GM18873 (cell line): ENCODE measurements at regions not wholly inside any gene's neighbourhood (a gene's known extent, or its start where the extent isn't known, plus 50 kb on each side); places are given as distances from the start of the nearest gene placed in this dataset.
"Not testable (repeated sequence)": the region's sequence is repeated elsewhere in the genome, so short reads cannot be mapped to it uniquely, and the experiment has no call there.

Source experiments
- ATAC-seq: cut with Tn5 transposase; IDR thresholded peaks from one replicate; pipeline ENCODE4 v1.9.1; 2021; ENCODE audit warnings: mild to moderate bottlenecking, moderate library complexity, moderate number of reproducible peaks; ENCODE audit not compliant: unreplicated experiment, low FRiP score

DNA sequence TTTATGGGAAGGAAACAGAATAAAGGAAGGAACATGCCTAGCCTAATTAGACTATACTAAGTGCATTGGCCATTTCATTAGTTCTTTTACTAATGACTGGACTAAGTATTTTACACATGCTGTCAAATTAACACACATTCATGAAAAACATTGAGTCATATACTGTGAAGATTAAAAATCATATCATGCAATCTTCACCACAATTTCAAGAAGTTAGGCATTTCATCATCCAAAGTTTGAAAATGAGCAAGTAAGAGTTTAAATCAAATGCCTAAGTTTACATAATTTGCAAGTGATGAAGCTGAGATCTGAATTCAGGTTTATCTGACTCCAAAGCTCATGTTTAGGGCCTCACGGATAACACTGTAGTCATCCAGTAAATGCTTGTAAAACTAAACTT is 601.0 kb downstream of the PDCD6IP start:
- ATAC-seq = no peak

- no peak for ATAC-seq
These were observed 606.7 kb downstream of the PDCD6IP start for GRCh38 chr3:34405159-34405558.

DNA sequence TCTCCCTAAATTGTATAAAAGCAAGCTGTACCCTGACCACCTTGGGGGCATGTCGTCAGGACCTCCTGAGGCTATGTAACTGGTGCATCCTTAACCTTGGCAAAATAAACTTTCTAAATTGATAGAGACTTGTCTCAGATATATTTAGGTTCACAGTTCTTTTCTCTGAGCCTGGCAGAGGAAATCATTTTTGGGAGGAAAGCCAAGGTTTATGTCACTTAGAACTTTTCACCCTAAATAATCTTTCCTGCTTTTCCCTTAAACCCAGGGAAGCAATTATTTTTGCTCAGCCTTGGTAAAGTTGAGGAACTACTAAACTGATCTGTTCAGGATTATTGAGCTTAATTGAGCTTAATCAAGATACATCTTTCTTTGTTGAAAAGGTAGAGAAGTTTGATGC is 608.9 kb downstream of the PDCD6IP start:
- no peak for ATAC-seq

DNA sequence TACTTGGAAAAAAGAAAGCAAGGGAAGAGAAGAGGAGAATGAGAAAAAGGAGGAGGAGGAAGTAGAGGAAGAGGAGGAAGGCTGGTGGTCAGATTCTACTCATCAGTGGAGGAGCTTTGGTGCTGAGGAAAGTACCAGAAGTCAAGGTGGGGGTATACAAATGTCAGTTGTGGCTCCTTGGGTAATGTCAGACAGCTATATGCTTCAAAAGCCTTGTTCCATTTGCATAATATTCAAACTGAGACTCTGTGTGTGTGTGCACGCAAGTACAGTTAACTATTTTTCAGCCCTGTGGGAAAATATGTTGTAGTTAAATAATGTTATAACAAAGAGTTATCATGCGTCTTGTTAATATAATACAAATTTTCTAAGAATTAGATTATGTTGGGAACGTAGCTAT is 609.7 kb downstream of the PDCD6IP start:
- no peak for ATAC-seq

- no peak for ATAC-seq
These were observed 613.2 kb downstream of the PDCD6IP start for GRCh38 chr3:34411596-34411995.

DNA sequence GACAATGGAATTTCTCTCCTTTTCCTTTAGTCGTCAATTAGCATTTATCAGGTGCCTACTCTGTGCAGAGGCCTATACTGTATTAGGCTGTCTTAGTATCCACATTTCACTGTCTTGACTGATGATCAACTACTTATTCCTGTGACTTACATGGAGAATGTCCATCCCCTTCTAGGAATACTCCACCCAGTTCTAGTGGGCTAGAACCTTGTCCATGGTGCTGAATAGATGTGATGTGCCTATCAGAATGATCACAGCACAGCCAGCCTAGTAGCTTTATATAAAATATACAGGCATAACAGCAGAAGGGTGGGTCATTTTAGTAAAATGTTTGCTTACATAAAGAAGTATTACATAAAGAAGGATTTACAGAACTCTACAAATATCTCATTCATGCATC is 621.4 kb downstream of the PDCD6IP start:
- no peak for ATAC-seq

GRCh38 chr3:34421762-34422161 is 623.3 kb downstream of the PDCD6IP start:
- no peak for ATAC-seq

DNA sequence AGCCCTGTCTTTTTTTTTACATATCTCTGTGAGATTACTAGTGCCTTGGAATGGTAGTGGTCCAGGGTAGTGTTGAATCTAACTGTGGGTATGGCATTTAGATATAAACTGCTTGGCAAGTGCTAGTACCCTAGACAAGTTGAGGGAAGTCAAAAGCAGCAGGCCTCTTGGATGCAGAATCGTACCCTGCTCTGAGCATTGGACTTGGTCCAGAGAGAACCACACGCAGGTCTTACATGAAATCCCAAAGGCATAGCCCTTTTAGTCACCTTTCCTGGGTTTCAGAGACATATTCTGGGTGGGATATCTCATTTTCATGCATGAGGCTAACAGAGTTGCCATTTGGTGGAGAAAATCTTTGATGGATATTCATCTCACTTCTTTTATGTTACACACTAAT is 641.4 kb downstream of the PDCD6IP start:
- no peak for ATAC-seq

DNA sequence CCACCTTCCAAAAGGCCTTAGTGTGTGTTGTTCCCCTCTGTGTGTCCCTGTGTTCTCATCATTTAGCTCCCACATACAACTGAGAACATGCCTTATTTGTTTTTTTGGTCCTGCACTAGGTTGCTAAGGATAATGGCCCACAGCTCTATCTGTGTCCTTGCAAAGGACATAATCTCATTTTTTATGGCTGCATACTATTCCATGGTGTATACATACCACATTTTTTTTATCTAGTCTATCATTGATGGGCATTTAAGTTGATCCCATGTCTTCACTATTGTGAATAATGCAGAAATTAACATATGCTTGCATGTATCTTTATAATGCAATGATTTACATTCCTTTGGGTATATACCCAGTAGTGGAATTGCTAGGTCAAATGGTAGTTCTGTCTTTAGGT is 645.7 kb downstream of the PDCD6IP start:
- ATAC-seq = no peak

- ATAC-seq = no peak
These were observed 650.9 kb downstream of the PDCD6IP start for GRCh38 chr3:34449305-34449704.

DNA sequence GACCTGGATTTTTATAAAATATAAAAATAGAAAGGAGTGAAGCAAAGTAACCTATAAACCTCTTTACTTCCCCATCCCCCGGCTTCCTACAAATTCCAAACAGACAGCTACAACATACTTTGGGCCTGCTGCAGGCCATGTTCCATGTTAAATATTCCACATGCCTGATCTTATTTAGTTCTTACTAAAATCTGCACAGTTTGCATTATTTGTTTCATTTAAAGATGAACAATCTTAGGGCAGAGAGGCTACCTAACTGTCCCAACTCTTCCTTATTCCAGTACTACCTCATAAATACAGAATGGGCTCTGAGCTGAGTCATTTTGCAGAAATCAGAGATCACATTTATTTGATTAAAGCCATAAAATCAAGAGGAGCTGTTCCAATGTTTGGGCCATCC is 665.0 kb downstream of the PDCD6IP start:
- no peak for ATAC-seq

DNA sequence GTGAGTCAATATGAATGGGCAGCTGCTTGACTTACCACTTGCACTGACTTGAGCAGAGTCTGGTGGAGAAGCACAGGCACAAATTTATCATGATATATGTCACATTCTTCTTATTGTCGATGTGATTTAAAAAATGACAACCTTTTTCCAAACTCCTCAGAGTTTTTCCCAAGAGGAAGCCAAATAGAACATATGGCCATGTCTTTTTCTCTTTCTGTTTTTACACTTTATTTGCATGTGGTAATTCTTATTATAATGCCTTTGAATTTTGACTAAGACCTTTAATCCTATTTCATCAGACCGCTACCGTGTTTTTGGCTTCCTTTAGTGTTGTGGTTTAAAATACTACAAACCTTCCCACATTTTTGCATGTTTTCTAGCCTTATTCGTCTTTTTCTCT is 666.2 kb downstream of the PDCD6IP start:
- no peak for ATAC-seq

- ATAC-seq = no peak
These were observed 677.4 kb downstream of the PDCD6IP start for GRCh38 chr3:34475851-34476250.

- no peak for ATAC-seq
These were observed 685.0 kb downstream of the PDCD6IP start for GRCh38 chr3:34483311-34483887.

DNA sequence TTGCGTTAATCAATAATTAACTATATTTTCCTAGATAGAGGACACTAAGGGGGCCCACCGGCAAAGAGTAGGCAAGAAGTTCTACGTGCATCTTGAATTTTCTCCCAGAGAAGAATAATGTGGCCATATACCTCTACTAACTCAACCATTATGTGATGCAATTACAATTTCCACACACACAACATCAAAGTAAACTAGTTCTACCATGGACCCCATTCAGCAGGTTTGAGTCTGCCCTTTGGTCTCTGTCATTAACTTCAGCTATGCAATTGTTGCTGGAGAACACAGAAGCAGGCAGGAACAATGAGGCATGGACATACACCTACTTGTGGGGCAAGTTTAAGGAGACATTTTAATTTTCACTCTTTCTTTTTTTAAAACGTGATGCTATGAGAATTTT is 705.9 kb downstream of the PDCD6IP start:
- ATAC-seq = no peak

GRCh38 chr3:34504775-34505174 is 706.3 kb downstream of the PDCD6IP start:
- ATAC-seq = no peak

DNA sequence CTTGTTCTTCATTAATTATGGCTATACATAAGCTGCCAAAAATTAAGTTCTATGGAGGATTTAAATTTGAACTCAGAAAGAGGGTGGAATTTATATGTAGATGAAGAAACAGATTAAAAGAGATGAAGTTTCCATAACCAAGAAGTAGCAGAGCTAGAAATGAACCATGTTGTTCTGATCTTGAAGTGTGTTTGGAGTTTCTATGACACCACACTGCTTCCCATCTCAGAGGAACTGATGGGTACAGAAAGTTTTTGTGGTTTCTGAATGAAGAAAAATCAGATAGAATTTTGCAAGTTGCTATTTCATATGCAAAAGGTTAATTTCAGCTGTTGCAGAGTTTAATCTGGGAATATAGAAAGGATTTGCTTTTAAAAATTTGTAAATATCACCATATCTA is 710.3 kb downstream of the PDCD6IP start:
- no peak for ATAC-seq

DNA sequence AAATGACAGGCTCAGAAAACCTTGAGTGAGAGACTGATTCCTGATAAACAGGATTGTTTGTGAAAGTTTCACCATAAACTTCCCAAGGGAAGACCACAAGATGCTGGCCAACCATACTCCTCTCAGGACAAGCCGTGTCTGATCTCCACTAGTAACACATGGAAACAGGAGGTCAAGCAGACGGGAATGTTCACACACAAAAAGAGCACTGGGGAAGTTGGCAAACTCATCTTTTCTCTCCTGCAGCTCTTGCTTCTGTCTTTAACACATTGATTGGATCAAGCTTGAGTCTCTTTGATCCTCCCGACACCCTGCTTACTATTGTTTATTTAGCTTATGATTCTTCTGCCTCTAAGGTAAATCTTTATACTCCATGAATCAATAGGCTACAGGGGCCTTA is 713.5 kb downstream of the PDCD6IP start:
- no peak for ATAC-seq

DNA sequence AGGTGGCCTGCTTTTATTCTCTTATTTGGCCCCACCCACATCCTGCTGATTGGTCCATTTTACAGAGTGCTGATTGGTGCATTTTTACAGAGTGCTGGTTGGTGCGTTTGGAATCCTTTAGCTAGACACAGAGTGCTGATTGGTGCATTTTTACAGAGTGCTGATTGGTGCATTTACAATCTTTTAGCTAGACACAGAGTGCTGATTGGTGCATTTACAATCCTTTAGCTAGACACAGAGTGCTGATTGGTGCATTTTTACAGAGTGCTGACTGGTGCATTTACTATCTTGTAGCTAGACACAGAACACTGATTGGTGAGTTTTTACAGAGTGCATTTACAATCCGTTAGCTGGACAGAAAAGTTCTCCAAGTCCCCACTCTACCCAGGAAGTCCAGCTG is 720.6 kb downstream of the PDCD6IP start:
- ATAC-seq = not testable (repeated sequence)

DNA sequence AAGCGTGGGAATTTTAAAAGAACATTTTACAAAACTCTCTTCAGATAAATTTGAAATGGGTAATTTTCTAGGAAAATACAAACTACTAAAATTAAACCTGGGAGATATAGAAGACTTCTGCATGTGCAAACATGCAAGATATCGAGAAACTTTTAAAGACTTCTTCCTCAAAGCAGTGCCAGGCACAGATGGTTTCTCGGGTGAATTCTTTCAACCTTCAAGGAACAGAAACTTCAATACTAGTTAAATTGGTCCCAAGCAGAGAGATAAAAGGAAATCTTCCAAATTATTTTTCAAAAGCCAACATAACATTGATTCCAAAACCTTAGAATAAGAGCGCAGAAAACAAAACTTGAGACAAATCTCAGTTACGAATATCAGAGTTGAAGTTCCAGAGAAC is 732.7 kb downstream of the PDCD6IP start:
- no peak for ATAC-seq

GRCh38 chr3:34533451-34533850 is 735.0 kb downstream of the PDCD6IP start:
- no peak for ATAC-seq

- ATAC-seq = no peak
These were observed 735.6 kb downstream of the PDCD6IP start for GRCh38 chr3:34534013-34534412.

DNA sequence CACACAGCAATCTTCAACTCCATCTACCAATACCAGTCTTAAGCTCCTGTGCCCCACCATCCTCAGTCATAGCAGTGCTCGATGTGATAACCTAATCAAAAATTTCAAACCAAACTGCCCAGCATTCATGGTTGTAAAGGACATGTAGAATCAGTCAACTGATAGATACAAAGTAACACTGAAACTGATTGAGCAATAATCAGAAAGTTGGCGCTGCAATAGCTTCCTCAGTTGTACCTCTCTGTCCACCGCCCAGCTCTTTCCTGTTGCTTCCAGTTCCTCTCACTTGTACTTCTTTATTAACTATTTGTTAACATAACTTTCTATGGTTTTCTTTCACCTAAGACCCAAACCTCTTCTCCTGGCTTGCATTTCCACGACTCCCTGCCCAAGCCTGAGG is 745.7 kb downstream of the PDCD6IP start:
- no peak for ATAC-seq
